Panc1 (cell line): ENCODE measurements at regions not wholly inside any gene's neighbourhood (a gene's known extent, or its start where the extent isn't known, plus 50 kb on each side); places are given as distances from the start of the nearest gene placed in this dataset.

Experiments used
- ATAC-seq: fragments of 200-7000 bp; cut with Tn5 transposase; 2 replicates; pipeline ENCODE4 v1.9.1; 2020; ENCODE audit warnings: mild to moderate bottlenecking, moderate library complexity
- BruUV-seq: library from RNA; stranded (reverse); fragments of 400-500 nt; replicated peaks from 2 replicates; lab custom pipeline; 2021; lab: Mats Ljungman, UMichigan
- CTCF ChIA-PET: fragments of 300-600 bp; sonication (Branson Sonifier 250); formaldehyde crosslinking; loops from one replicate; lab custom pipeline; 2022; ENCODE audit warnings: antibody characterized with exemption; lab: Charles Lee
- POLR2A ChIA-PET: fragments of 300-600 bp; sonication (Branson Sonifier 250); formaldehyde crosslinking; loops from one replicate; lab custom pipeline; 2022; ENCODE audit warnings: antibody characterized with exemption; lab: Charles Lee
- DNase-seq: peaks from one replicate; pipeline ENCODE4 v3.0.0-alpha.2; 2010; ENCODE audit warnings: low read depth, low spot score
- H3K27ac ChIP-seq: 2 replicates; pipeline ENCODE4 v1.5.1; 2011; ENCODE audit warnings: mild to moderate bottlenecking, low read length, inconsistent platforms
- H3K27me3 ChIP-seq: fragments of 200-500 bp; sonication (Bioruptor generic); 2 replicates; pipeline ENCODE4 v1.6.0; 2014; ENCODE audit warnings: low read length, inconsistent platforms; ENCODE audit not compliant: control insufficient read depth, insufficient read depth
- H3K36me3 ChIP-seq: fragments of 200-500 bp; sonication (Bioruptor generic); 2 replicates; pipeline ENCODE4 v1.5.1; 2014; ENCODE audit warnings: inconsistent platforms, mild to moderate bottlenecking, low read length, moderate library complexity; ENCODE audit not compliant: control insufficient read depth, insufficient read depth
- H3K4me1 ChIP-seq: 2 replicates; pipeline ENCODE4 v1.5.1; 2011; ENCODE audit warnings: inconsistent platforms, mild to moderate bottlenecking, low read length, moderate library complexity; ENCODE audit not compliant: control insufficient read depth, insufficient read depth
- H3K4me3 ChIP-seq, 2 experiments: 2 replicates each; pipeline ENCODE4 v1.5.1; 2011 to 2012; ENCODE audit warnings: low read depth in 2 of 2, low read length in 2 of 2, mild to moderate bottlenecking in 2 of 2, inconsistent platforms in 1 of 2, moderate library complexity in 1 of 2
- H3K9me3 ChIP-seq: fragments of 200-500 bp; sonication (Bioruptor generic); 2 replicates; pipeline ENCODE4 v1.5.1; 2014; ENCODE audit warnings: low read depth, mild to moderate bottlenecking, inconsistent platforms, low read length, moderate library complexity; ENCODE audit not compliant: control insufficient read depth, insufficient read depth
- POLR2AphosphoS5 ChIP-seq: IDR thresholded peaks from 2 replicates; pipeline ENCODE4 v1.6.1; 2012; ENCODE audit warnings: mild to moderate bottlenecking, low read depth, low read length, moderate library complexity
- SIN3A ChIP-seq: IDR thresholded peaks from 2 replicates; pipeline ENCODE4 v1.6.1; 2012; ENCODE audit warnings: low read depth, mild to moderate bottlenecking, low read length, moderate library complexity, borderline replicate concordance; ENCODE audit not compliant: insufficient read depth
- TCF7L2 ChIP-seq: IDR thresholded peaks from 2 replicates; pipeline ENCODE4 v1.6.1; 2011; ENCODE audit warnings: mild to moderate bottlenecking, low read depth, low read length, inconsistent platforms
- in situ Hi-C: cut with HindIII; loops from 2 replicates; pipeline ENCODE4 v1.10.0; 2016; ENCODE audit warnings: low sequenced_read_pairs, low pct_unique_long_range_greater_than_20kb
- intact Hi-C: fragments of 100-400 bp; cut with micrococcal nuclease; formaldehyde crosslinking; loops from one replicate; pipeline ENCODE4 v1.10.0; 2022; ENCODE audit not compliant: unreplicated experiment
- TF ChIP-seq, protein P1 (sequence below), 2 experiments: IDR thresholded peaks; 2 replicates each; pipeline ENCODE4 v1.6.1; 2011 to 2012; ENCODE audit warnings: low read depth in 2 of 2, control low read depth in 1 of 2, low read length in 1 of 2, mild to moderate bottlenecking in 1 of 2, moderate library complexity in 1 of 2; ENCODE audit not compliant: insufficient read depth in 1 of 2
- TF ChIP-seq, protein P2 (sequence below): fragments of 450-650 bp; IDR thresholded peaks from 2 replicates; pipeline ENCODE4 v1.5.1; 2017; ENCODE audit warnings: mild to moderate bottlenecking

GRCh38 chr1:38580594-38580993, 279.0 kb downstream of the RRAGC start:
- ATAC-seq (no peak), DNase-seq (no peak)
- POLR2A ChIA-PET: no interaction called here
- no peaks in the 10 kb centered on the region for H3K36me3 ChIP-seq
- no peaks in the 10 kb centered on the region for H3K9me3 ChIP-seq
- H3K4me3 ChIP-seq: no peak overlapping the region
- peaks cover 20% of the 10 kb centered on the region for H3K27me3 ChIP-seq
- in situ Hi-C loops (no loop called here), intact Hi-C loops (no loop called here)
- no peak overlapping the region for H3K27ac ChIP-seq
- TF ChIP-seq, protein P1, sequence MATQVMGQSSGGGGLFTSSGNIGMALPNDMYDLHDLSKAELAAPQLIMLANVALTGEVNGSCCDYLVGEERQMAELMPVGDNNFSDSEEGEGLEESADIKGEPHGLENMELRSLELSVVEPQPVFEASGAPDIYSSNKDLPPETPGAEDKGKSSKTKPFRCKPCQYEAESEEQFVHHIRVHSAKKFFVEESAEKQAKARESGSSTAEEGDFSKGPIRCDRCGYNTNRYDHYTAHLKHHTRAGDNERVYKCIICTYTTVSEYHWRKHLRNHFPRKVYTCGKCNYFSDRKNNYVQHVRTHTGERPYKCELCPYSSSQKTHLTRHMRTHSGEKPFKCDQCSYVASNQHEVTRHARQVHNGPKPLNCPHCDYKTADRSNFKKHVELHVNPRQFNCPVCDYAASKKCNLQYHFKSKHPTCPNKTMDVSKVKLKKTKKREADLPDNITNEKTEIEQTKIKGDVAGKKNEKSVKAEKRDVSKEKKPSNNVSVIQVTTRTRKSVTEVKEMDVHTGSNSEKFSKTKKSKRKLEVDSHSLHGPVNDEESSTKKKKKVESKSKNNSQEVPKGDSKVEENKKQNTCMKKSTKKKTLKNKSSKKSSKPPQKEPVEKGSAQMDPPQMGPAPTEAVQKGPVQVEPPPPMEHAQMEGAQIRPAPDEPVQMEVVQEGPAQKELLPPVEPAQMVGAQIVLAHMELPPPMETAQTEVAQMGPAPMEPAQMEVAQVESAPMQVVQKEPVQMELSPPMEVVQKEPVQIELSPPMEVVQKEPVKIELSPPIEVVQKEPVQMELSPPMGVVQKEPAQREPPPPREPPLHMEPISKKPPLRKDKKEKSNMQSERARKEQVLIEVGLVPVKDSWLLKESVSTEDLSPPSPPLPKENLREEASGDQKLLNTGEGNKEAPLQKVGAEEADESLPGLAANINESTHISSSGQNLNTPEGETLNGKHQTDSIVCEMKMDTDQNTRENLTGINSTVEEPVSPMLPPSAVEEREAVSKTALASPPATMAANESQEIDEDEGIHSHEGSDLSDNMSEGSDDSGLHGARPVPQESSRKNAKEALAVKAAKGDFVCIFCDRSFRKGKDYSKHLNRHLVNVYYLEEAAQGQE (IDR thresholded peaks at IDR 0.05; ENCODE audit: insufficient read depth in 1 of 2, low read depth in 2 of 2, low read length in 1 of 2): no peak
- TF ChIP-seq SIN3A (no peak), TCF7L2 (no peak), POLR2AphosphoS5 (no peak)
- TF ChIP-seq, protein P2, sequence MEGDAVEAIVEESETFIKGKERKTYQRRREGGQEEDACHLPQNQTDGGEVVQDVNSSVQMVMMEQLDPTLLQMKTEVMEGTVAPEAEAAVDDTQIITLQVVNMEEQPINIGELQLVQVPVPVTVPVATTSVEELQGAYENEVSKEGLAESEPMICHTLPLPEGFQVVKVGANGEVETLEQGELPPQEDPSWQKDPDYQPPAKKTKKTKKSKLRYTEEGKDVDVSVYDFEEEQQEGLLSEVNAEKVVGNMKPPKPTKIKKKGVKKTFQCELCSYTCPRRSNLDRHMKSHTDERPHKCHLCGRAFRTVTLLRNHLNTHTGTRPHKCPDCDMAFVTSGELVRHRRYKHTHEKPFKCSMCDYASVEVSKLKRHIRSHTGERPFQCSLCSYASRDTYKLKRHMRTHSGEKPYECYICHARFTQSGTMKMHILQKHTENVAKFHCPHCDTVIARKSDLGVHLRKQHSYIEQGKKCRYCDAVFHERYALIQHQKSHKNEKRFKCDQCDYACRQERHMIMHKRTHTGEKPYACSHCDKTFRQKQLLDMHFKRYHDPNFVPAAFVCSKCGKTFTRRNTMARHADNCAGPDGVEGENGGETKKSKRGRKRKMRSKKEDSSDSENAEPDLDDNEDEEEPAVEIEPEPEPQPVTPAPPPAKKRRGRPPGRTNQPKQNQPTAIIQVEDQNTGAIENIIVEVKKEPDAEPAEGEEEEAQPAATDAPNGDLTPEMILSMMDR: no peak
- H3K4me1 ChIP-seq: no peaks in the 10 kb centered on the region
- BruUV-seq: no TSS peak
- CTCF ChIA-PET: no interaction called here

GRCh38 chr1:38579056-38579455, 280.5 kb downstream of the RRAGC start:
- H3K4me3 ChIP-seq: no peak overlapping the region
- H3K27me3 ChIP-seq: peaks cover 20% of the 10 kb centered on the region
- intact Hi-C loops: no loop called here
- no peak for DNase-seq
- H3K36me3 ChIP-seq: no peaks in the 10 kb centered on the region
- no peak for ATAC-seq
- no peak overlapping the region for H3K27ac ChIP-seq
- BruUV-seq: no TSS peak
- TF ChIP-seq, protein P1 (IDR thresholded peaks at IDR 0.05; ENCODE audit: insufficient read depth in 1 of 2, low read depth in 2 of 2, low read length in 1 of 2): no peak
- no peak for TF ChIP-seq TCF7L2
- TF ChIP-seq POLR2AphosphoS5: no peak
- no peak for TF ChIP-seq SIN3A
- TF ChIP-seq, protein P2: no peak
- in situ Hi-C loops: no loop called here
- H3K4me1 ChIP-seq: no peaks in the 10 kb centered on the region
- H3K9me3 ChIP-seq: no peaks in the 10 kb centered on the region
- ChIA-PET POLR2A (no interaction called here), CTCF (no interaction called here)
